Caco-2 (cell line): ENCODE measurements at regions not wholly inside any gene's neighbourhood (a gene's known extent, or its start where the extent isn't known, plus 50 kb on each side); places are given as distances from the start of the nearest gene placed in this dataset.

Source experiments
- BruUV-seq: library from RNA; stranded (reverse); fragments of 400-500 nt; replicated peaks from 2 replicates; lab custom pipeline; 2021; lab: Mats Ljungman, UMichigan
- CTCF ChIA-PET: fragments of 300-600 bp; sonication (Branson Sonifier 250); formaldehyde crosslinking; loops from one replicate; lab custom pipeline; 2022; ENCODE audit warnings: antibody characterized with exemption; lab: Charles Lee
- POLR2A ChIA-PET: fragments of 300-600 bp; sonication (Branson Sonifier 250); formaldehyde crosslinking; loops from one replicate; lab custom pipeline; 2022; ENCODE audit warnings: antibody characterized with exemption; lab: Charles Lee
- DNase-seq, 2 experiments: peaks; one replicate each; pipeline versions ENCODE4 v3.0.0 to v3.0.0-alpha.2; 2020 to 2022
- H3K27me3 ChIP-seq: replicated peaks from 2 replicates; pipeline ENCODE4 v1.6.0; 2011; ENCODE audit warnings: low read length; ENCODE audit not compliant: control insufficient read depth, insufficient read depth
- H3K36me3 ChIP-seq: 2 replicates; pipeline ENCODE4 v1.5.1; 2011; ENCODE audit warnings: low read length; ENCODE audit not compliant: control insufficient read depth, insufficient read depth
- H3K4me1 ChIP-seq: fragments of 250-450 bp; sonication (Bioruptor Pico); 2 replicates; pipeline ENCODE4 v1.5.1; 2020; ENCODE audit warnings: mild to moderate bottlenecking
- H3K4me3 ChIP-seq: 2 replicates; pipeline ENCODE4 v1.5.1; 2011; ENCODE audit warnings: low read depth, mild to moderate bottlenecking, control low read depth, low read length
- H3K9me3 ChIP-seq: fragments of 250-450 bp; sonication (Bioruptor Pico); 2 replicates; pipeline ENCODE4 v1.5.1; 2020; ENCODE audit warnings: mild to moderate bottlenecking, moderate library complexity
- H3K27ac Mint-ChIP-seq: one replicate; pipeline ENCODE4 v1.8.0; 2022; ENCODE audit warnings: mixed read lengths; ENCODE audit not compliant: unreplicated experiment
- H3K27me3 Mint-ChIP-seq: one replicate; pipeline ENCODE4 v1.8.0; 2022; ENCODE audit warnings: mixed read lengths; ENCODE audit not compliant: insufficient read depth, unreplicated experiment
- H3K36me3 Mint-ChIP-seq: one replicate; pipeline ENCODE4 v1.8.0; 2022; ENCODE audit warnings: mild to moderate bottlenecking, mixed read lengths; ENCODE audit not compliant: insufficient read depth, unreplicated experiment
- H3K4me1 Mint-ChIP-seq: one replicate; pipeline ENCODE4 v1.8.0; 2022; ENCODE audit warnings: low read depth, mixed read lengths; ENCODE audit not compliant: unreplicated experiment
- H3K4me3 Mint-ChIP-seq: one replicate; pipeline ENCODE4 v1.8.0; 2022; ENCODE audit warnings: mild to moderate bottlenecking, moderate library complexity, mixed read lengths; ENCODE audit not compliant: unreplicated experiment
- H3K9me3 Mint-ChIP-seq: one replicate; pipeline ENCODE4 v1.8.0; 2022; ENCODE audit warnings: mixed read lengths; ENCODE audit not compliant: unreplicated experiment
- intact Hi-C: fragments of 100-400 bp; cut with micrococcal nuclease; formaldehyde crosslinking; loops from one replicate; pipeline ENCODE4 v1.10.0; 2022; ENCODE audit not compliant: unreplicated experiment
- TF ChIP-seq, protein P1 (sequence below), 2 experiments: fragments of 200-600 bp in 1 of 2; IDR thresholded peaks; 1 replicate in 1 of 2; 2 replicates in 1 of 2; pipeline versions ENCODE4 v1.5.1 to v1.8.0; 2011 to 2022; ENCODE audit warnings: antibody characterized with exemption in 1 of 2, control low read depth in 1 of 2, inconsistent platforms in 1 of 2, low read depth in 1 of 2, low read length in 1 of 2, mild to moderate bottlenecking in 1 of 2, moderate library complexity in 1 of 2; ENCODE audit not compliant: insufficient read depth in 1 of 2, severe bottlenecking in 1 of 2, unreplicated experiment in 1 of 2

DNA sequence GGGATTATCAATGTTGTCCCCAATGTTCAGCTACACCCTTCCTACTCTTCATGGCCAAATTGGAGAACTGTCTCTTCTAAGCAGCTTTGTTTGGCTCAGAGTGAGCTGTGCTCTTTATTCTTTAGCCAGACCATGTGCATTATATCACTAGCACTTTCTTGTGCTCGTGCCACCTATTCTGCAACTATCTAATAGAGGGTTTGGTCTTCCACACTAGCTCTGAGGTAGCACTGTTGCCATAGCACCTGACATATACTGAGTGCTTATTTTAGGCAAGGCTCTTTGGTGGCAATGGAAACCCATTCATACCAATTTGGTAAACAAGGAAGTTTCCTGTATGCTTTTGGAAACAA is 394.3 kb upstream of the C2CD4B start:
- Mint-ChIP-seq H3K4me1 (peaks cover 43% of the 10 kb centered on the region), H3K36me3 (peaks cover 36% of the 10 kb centered on the region), H3K27ac (peak overlapping the region; percentile 95), H3K27me3 (no peaks in the 10 kb centered on the region), H3K9me3 (no peaks in the 10 kb centered on the region), H3K4me3 (peak overlapping the region; percentile 66)
- CTCF ChIA-PET, result interaction anchor here (0.8 to 0.9 kb wide), 2 partner anchors 10 to 53 kb away, joined by 4 to 7 read pairs; no protein-coding TSS in a partner anchor
- BruUV-seq, result no TSS peak
- POLR2A ChIA-PET, result no interaction called here
- no peak for DNase-seq
- TF ChIP-seq, protein P1, sequence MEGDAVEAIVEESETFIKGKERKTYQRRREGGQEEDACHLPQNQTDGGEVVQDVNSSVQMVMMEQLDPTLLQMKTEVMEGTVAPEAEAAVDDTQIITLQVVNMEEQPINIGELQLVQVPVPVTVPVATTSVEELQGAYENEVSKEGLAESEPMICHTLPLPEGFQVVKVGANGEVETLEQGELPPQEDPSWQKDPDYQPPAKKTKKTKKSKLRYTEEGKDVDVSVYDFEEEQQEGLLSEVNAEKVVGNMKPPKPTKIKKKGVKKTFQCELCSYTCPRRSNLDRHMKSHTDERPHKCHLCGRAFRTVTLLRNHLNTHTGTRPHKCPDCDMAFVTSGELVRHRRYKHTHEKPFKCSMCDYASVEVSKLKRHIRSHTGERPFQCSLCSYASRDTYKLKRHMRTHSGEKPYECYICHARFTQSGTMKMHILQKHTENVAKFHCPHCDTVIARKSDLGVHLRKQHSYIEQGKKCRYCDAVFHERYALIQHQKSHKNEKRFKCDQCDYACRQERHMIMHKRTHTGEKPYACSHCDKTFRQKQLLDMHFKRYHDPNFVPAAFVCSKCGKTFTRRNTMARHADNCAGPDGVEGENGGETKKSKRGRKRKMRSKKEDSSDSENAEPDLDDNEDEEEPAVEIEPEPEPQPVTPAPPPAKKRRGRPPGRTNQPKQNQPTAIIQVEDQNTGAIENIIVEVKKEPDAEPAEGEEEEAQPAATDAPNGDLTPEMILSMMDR (IDR thresholded peaks at IDR 0.05; ENCODE audit: insufficient read depth in 1 of 2, low read depth in 1 of 2, low read length in 1 of 2, severe bottlenecking in 1 of 2, unreplicated experiment in 1 of 2), result no peak
- H3K4me1 ChIP-seq, result peaks cover 80% of the 10 kb centered on the region
- no peaks in the 10 kb centered on the region for H3K36me3 ChIP-seq
- no peaks in the 10 kb centered on the region for H3K27me3 ChIP-seq
- H3K9me3 ChIP-seq, result no peaks in the 10 kb centered on the region
- intact Hi-C loops, result loop anchor here (5.0 kb wide), 1 partner anchor 62 kb away; no protein-coding TSS in a partner anchor
- no peak overlapping the region for H3K4me3 ChIP-seq

DNA sequence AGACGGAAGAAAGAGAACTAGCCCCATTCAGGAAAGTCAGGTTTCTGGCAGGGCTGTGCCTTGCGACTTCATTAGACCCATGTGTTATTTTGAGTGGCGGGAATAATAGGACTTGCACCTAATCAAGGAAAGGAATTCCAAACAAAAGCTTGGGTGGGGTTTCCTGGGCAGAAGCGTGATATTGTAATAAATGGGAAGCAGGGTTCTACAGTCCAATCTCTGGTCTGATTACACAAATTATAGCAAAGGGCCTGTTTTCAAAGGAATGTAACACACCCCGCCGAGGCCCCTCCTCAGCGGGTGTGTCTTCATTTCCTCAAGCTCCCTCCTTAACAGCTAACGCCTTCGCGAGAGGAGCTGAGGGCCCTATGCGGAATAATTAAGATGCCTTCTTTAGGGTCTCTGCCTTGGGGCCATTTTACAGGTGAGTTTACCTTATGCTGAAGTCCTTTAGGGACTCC is 396.0 kb upstream of the C2CD4B start:
- peaks cover 44% of the 10 kb centered on the region for H3K36me3 Mint-ChIP-seq
- peak; percentile 53 to 80 for DNase-seq
- peak overlapping the region; percentile 95 for H3K27ac Mint-ChIP-seq
- TF ChIP-seq, protein P1 (IDR thresholded peaks at IDR 0.05; ENCODE audit: insufficient read depth in 1 of 2, low read depth in 1 of 2, low read length in 1 of 2, severe bottlenecking in 1 of 2, unreplicated experiment in 1 of 2), result no peak
- peak overlapping the region; percentile 81 for H3K4me3 Mint-ChIP-seq
- peaks cover 45% of the 10 kb centered on the region for H3K4me1 Mint-ChIP-seq
- Histone ChIP-seq H3K4me1 (peaks cover 65% of the 10 kb centered on the region), H3K9me3 (no peaks in the 10 kb centered on the region), H3K27me3 (no peaks in the 10 kb centered on the region), H3K36me3 (no peaks in the 10 kb centered on the region), H3K4me3 (peak overlapping the region; percentile 22)
- H3K27me3 Mint-ChIP-seq, result no peaks in the 10 kb centered on the region
- ChIA-PET POLR2A (no interaction called here), CTCF (interaction anchor here (0.9 to 1.0 kb wide), 2 partner anchors 12 to 54 kb away, joined by 3 read pairs; no protein-coding TSS in a partner anchor)
- BruUV-seq, result no TSS peak
- intact Hi-C loops, result no loop called here
- no peaks in the 10 kb centered on the region for H3K9me3 Mint-ChIP-seq

DNA sequence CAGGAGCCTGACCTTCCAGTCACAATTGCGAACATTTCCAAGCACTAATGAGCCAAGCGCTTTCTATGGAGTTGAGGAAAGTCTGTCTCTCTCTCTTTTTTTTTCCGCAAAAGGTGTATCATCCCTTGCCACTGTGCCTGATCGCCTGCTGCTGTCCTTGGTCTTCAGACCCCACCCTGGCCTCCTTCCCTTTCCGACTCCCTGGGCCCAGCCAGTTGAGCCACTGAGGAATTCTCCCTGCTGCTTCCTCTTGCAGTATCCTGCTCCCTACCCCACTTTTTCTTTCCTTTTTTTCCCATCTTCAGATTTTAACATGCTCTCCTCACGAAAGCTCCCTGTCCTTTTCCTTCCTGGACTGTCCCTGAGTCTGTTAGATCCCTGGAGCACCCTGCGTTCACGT is 396.5 kb upstream of the C2CD4B start:
- peak overlapping the region; percentile 22 for H3K4me3 ChIP-seq
- peaks cover 49% of the 10 kb centered on the region for H3K4me1 Mint-ChIP-seq
- peak overlapping the region; percentile 81 for H3K4me3 Mint-ChIP-seq
- H3K27ac Mint-ChIP-seq, result peak overlapping the region; percentile 95
- no peaks in the 10 kb centered on the region for H3K9me3 Mint-ChIP-seq
- H3K36me3 ChIP-seq, result no peaks in the 10 kb centered on the region
- ChIA-PET CTCF (interaction anchor here (0.9 to 1.0 kb wide), 2 partner anchors 12 to 55 kb away, joined by 3 read pairs; no protein-coding TSS in a partner anchor), POLR2A (no interaction called here)
- no peak for DNase-seq
- TF ChIP-seq, protein P1 (IDR thresholded peaks at IDR 0.05; ENCODE audit: insufficient read depth in 1 of 2, low read depth in 1 of 2, low read length in 1 of 2, severe bottlenecking in 1 of 2, unreplicated experiment in 1 of 2), result no peak
- no peaks in the 10 kb centered on the region for H3K9me3 ChIP-seq
- peaks cover 44% of the 10 kb centered on the region for H3K36me3 Mint-ChIP-seq
- H3K27me3 ChIP-seq, result no peaks in the 10 kb centered on the region
- no peaks in the 10 kb centered on the region for H3K27me3 Mint-ChIP-seq
- intact Hi-C loops, result no loop called here
- peaks cover 64% of the 10 kb centered on the region for H3K4me1 ChIP-seq
- BruUV-seq, result no TSS peak
